Hypothalamus (tissue), 51 donors: ENCODE measurements at regions not wholly inside any gene's neighbourhood (a gene's known extent, or its start where the extent isn't known, plus 50 kb on each side); places are given as distances from the start of the nearest gene placed in this dataset.
"Not testable (repeated sequence)": the region's sequence is repeated elsewhere in the genome, so short reads cannot be mapped to it uniquely, and the experiment has no call there.

ENCODE experiments used
- DNase-seq, 51 donors: peaks; one replicate each; lab custom pipeline; 2025; lab: John Stamatoyannopoulos, UW

DNA sequence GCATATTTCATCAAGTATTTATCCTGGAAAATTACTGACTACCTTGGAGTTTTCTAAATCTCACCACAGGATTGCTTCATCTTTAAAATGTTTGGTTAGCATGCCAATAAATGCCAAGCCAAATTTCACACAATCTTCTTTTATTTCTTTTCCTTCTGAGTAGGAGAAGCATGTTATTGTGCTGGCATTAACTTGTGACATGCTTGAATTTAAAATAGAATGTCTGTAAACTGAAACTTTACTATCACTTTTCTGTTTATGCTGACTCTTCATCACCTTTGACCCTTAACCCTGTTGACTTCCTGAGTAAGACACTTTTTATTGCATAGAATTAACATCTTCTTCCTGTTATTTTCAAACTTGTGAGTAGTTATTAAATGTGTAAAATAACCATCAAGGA, 56.2 kb upstream of the LRRTM4 start:
- no peak for DNase-seq

GRCh38 chr2:77579076-77579769, 57.0 kb upstream of the LRRTM4 start:
- DNase-seq: no peak

- DNase-seq: no peak
These were observed 66.3 kb upstream of the LRRTM4 start for GRCh38 chr2:77588438-77588837.

DNA sequence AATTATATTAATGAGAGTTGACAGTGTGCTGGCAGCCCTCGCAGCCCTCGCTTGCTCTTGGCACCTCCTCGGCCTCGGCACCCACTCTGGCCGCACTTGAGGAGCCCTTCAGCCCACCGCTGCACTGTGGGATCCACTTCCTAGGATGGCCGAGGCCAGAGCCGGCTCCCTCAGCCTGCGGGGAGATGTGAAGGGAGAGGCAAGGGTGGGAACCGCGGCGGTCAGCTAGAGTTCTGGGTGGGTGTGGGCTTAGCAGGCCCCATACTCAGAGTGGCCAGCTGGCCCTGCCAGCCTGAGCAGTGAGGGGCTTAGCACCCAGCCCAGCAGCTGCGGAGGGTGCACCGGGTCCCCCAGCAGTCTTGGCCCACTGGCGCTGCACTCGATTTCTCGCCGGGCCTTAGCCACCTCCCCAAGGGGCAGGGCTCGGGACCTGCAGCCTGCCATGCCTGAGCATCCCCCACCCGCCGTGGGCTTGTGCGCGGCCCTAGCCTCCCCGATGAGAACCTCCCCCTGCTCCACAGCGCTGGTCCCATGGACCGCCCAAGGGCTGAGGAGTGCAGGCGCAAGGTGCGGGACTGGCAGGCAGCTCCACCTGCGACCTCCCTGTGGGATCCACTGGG, 68.2 kb upstream of the LRRTM4 start:
- DNase-seq: no peak

DNA sequence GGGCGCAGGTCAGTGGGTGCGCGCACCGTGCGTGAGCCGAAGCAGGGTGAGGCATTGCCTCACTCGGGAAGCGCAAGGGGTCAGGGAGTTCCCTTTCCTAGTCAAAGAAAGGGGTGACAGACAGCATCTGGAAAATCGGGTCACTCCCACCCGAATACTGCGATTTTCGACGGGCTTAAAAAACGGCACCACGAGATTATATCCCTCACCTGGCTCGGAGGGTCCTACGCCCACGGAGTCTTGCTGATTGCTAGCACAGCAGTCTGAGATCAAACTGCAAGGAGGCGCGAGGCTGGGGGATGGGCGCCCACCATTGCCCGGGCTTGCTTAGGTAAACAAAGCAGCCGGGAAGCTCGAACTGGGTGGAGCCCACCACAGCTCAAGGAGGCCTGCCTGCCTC, 70.8 kb upstream of the LRRTM4 start:
- DNase-seq: not testable (repeated sequence)

GRCh38 chr2:77602771-77603170, 80.6 kb upstream of the LRRTM4 start:
- DNase-seq: no peak

- no peak for DNase-seq
These were observed 83.1 kb upstream of the LRRTM4 start for GRCh38 chr2:77604953-77605929.

GRCh38 chr2:77608510-77608909, 86.3 kb upstream of the LRRTM4 start:
- no peak for DNase-seq

- DNase-seq: peak in 1 of 51 donors; percentile 5
These were observed 107.4 kb upstream of the LRRTM4 start for GRCh38 chr2:77629539-77629938.

GRCh38 chr2:77631007-77631406, 108.8 kb upstream of the LRRTM4 start:
- DNase-seq: no peak

GRCh38 chr2:77633601-77634000, 111.4 kb upstream of the LRRTM4 start:
- DNase-seq: no peak

DNA sequence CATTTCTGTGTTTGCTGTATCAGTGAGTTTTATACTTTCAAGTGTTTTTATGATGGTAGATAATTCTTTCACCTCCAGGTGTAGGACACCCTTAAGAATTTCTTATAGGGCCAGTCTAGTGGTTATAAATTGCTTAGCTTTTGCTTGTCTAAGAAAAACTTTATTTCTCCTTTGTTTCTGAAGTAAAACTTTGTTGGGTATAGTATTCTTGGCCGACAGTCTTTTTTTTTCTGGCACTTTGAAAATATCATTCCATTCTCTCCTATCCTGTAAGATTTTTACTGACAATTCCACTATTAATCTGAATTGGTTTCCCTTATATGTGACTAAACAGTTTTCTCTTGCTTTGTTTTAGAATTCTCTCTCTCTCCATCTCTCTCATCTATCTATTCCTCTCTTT, 118.7 kb upstream of the LRRTM4 start:
- no peak for DNase-seq

GRCh38 chr2:77642339-77642738, 120.2 kb upstream of the LRRTM4 start:
- no peak for DNase-seq

DNA sequence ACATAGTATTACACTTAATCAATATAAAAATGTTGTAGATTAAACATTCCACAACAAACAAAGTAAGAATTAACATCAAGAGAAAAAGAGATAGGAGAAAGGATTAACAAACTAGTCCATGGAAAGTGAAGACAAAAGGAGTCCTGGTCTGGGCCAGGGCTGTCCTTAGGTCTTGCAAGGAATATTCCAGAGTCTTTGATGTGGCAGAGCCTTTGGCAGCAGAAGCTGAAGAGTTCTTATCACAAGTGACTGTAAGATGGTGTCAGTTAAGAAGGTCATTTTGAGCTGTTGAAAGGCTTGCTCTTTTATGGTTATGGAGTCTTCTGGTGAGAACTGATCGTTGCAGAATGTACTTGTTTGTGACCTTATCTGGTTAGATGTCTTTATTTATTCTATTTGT, 127.7 kb upstream of the LRRTM4 start:
- DNase-seq: no peak

GRCh38 chr2:77652499-77652898, 130.3 kb upstream of the LRRTM4 start:
- no peak for DNase-seq

- no peak for DNase-seq
These were observed 142.3 kb upstream of the LRRTM4 start for GRCh38 chr2:77664491-77664890.

DNA sequence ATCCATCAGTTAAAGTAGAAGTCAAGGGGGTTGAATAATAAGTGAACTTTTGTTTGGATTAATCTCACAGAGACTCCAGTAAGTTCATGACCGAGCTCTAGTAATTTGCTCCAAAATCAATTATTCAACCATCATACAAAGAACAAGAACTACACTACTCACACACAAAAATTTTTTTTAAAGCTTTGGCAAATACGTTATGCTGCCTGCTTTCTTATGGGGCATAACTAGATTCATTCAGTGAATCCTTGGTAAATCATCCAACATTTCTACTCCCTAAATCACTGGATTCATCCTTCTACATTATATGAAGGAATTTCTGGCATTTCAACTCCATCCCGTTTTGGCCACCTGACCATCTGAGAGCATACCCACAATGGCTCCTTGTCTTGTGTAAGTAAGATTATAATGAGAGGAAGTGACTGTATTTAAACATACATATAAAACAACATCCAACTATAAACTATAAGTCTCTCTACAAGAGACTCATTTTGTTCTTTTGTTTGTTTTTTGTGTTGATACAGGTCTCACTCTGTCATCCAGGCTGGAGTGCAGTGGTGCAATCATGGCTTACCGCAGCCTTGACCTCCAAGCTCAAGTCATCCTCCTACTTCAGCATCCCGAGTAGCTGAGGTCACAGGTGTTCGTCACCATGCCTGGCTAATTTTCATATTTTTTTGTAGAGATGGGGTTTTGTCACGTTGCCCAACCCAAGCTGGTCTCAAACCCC, 144.2 kb upstream of the LRRTM4 start:
- no peak for DNase-seq

DNA sequence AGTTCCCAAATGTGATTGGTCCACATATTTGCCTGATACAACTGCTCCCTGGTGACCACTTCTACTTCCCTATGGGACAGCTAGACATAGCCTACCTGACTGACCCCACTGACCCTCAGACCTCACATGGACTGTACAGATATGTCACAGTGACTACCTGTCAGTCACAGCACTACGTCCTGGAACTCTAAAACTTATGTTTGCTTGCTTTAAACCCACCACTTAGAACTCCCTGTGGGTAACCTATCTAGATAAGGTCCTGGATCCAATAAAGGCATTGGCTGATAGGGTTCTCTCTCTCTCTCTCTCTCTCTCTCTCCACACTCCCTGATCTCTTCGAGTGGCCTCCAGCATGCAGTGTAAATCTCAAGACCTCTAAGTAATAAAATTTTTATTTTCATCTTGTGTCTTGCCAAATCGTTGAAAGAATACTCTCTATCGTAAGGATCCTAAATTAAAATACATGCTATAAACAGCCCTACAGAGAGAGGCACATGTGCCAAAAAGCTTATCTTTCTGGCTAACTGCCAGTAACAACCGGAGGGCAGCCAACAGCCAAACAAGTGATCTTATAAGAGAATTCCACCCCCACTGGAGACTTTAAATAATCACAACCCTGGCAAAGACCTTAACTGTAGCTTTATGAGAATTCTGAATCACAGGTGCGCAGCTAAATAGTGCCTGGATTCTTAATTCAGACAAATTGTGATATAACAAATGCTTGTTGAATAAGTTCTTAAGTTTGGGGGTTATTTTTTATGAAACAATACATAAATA, 162.6 kb upstream of the LRRTM4 start:
- DNase-seq: not testable (repeated sequence)

- no peak for DNase-seq
These were observed 190.4 kb upstream of the LRRTM4 start for GRCh38 chr2:77712601-77713000.

- no peak for DNase-seq
These were observed 191.2 kb upstream of the LRRTM4 start for GRCh38 chr2:77713412-77713811.
